IPS DF 6.9 (cell line): ENCODE measurements at regions not wholly inside any gene's neighbourhood (a gene's known extent, or its start where the extent isn't known, plus 50 kb on each side); places are given as distances from the start of the nearest gene placed in this dataset.

ENCODE experiments used
- DNase-seq: peaks from one replicate; pipeline ENCODE4 v3.0.0-alpha.2; 2013; ENCODE audit warnings: low read depth, low spot score
- H3K27ac ChIP-seq: one replicate; pipeline ENCODE4 v1.5.1; 2013; ENCODE audit warnings: low read length, control low read depth
- H3K27me3 ChIP-seq: 2 replicates; pipeline ENCODE4 v1.6.1; 2013; ENCODE audit warnings: mild to moderate bottlenecking, low read length; ENCODE audit not compliant: control insufficient read depth, insufficient read depth
- H3K36me3 ChIP-seq: 2 replicates; pipeline ENCODE4 v1.6.1; 2013; ENCODE audit warnings: low read length; ENCODE audit not compliant: control insufficient read depth, insufficient read depth
- H3K4me1 ChIP-seq: 2 replicates; pipeline ENCODE4 v1.6.1; 2013; ENCODE audit warnings: low read length; ENCODE audit not compliant: control insufficient read depth, insufficient read depth
- H3K4me3 ChIP-seq: 2 replicates; pipeline ENCODE4 v1.5.1; 2013; ENCODE audit warnings: mild to moderate bottlenecking, low read length
- H3K9me3 ChIP-seq: 2 replicates; pipeline ENCODE4 v1.6.1; 2013; ENCODE audit warnings: low read length, inconsistent platforms; ENCODE audit not compliant: control insufficient read depth, insufficient read depth
- WGBS: extraction: QIAGEN DNeasy Blood & Tissue Kit; methylation state at CpG from one replicate; pipeline ENCODE4 v1.1.7; 2013; ENCODE audit warnings: mixed read lengths, missing lambda C conversion rate; ENCODE audit not compliant: insufficient read length, insufficient coverage; 5-methylcytosine and 5-hydroxymethylcytosine counted together

- Histone ChIP-seq H3K4me1 (no peaks in the 10 kb centered on the region), H3K9me3 (no peaks in the 10 kb centered on the region), H3K27me3 (no peaks in the 10 kb centered on the region), H3K36me3 (no peaks in the 10 kb centered on the region), H3K4me3 (no peak overlapping the region), H3K27ac (no peak overlapping the region)
- no CpG with 5 or more reads among the region's 1 CpG for WGBS
- DNase-seq: no peak
Measured at GRCh38 chr11:43116071-43116470, 195.7 kb upstream of the API5 start.

DNA sequence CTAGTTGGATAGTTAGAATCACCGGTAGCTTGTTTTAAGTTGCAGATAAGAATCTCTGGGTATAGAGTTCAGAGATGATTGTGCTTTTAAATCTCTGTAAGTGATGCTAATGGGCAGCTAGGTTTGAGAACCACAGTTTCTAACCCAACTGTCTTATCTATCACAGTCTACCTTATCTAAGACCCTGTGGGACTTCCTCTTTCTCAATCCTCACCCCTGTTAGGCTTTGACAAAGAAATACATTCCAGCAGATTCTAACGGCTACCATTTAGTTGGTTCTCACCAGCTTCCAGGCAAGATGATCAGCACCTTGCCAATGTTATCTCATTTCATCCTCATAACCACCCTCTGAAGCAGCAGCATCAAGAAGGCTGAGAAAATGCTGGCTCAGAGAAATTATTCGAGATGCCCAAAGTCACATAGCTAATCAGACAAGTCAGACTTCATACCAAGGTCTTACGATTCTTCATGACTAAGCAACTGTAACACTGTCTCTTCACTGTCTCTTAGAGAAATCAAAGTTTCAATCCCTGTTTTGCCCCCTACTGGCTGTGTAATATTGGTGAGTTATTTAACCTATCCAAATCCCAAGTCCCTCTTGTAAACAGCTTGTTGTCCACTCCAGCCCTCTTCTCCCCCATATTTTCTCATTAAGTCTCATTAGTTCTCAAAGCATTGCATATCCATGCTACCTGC is 192.4 kb upstream of the API5 start:
- no peak for DNase-seq
- Histone ChIP-seq H3K27me3 (no peaks in the 10 kb centered on the region), H3K4me1 (no peaks in the 10 kb centered on the region), H3K9me3 (no peaks in the 10 kb centered on the region), H3K4me3 (no peak overlapping the region), H3K36me3 (no peaks in the 10 kb centered on the region), H3K27ac (no peak overlapping the region)
- no CpG with 5 or more reads among the region's 4 CpGs for WGBS

- Histone ChIP-seq H3K4me1 (no peaks in the 10 kb centered on the region), H3K27ac (no peak overlapping the region), H3K27me3 (no peaks in the 10 kb centered on the region), H3K4me3 (no peak overlapping the region), H3K36me3 (no peaks in the 10 kb centered on the region), H3K9me3 (no peaks in the 10 kb centered on the region)
- DNase-seq: no peak
- no CpG with 5 or more reads among the region's 3 CpGs for WGBS
Measured at GRCh38 chr11:43122546-43122945, 189.2 kb upstream of the API5 start.

DNA sequence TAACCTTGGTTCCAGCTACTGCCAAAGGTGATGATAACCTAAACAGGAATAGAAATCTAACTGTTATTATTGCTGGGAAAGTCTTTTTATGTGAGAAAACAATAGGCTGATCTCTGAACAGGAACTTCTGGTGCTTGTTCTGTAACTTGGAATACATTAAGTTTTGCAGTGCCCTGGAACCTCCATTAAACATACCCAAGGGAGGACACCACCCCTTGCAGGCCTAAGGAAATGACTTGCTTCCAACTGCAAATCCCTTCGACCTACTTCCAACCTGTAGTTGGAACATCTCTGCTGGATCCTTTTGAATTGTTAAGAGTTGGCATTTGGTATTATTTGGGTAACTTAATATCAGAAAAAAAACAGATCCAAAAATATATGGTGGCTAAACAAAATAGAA is 188.4 kb upstream of the API5 start:
- no peaks in the 10 kb centered on the region for H3K36me3 ChIP-seq
- DNase-seq: no peak
- no peak overlapping the region for H3K4me3 ChIP-seq
- no peaks in the 10 kb centered on the region for H3K9me3 ChIP-seq
- no CpG with 5 or more reads among the region's 1 CpG for WGBS
- H3K27ac ChIP-seq: no peak overlapping the region
- H3K4me1 ChIP-seq: no peaks in the 10 kb centered on the region
- H3K27me3 ChIP-seq: no peaks in the 10 kb centered on the region

DNA sequence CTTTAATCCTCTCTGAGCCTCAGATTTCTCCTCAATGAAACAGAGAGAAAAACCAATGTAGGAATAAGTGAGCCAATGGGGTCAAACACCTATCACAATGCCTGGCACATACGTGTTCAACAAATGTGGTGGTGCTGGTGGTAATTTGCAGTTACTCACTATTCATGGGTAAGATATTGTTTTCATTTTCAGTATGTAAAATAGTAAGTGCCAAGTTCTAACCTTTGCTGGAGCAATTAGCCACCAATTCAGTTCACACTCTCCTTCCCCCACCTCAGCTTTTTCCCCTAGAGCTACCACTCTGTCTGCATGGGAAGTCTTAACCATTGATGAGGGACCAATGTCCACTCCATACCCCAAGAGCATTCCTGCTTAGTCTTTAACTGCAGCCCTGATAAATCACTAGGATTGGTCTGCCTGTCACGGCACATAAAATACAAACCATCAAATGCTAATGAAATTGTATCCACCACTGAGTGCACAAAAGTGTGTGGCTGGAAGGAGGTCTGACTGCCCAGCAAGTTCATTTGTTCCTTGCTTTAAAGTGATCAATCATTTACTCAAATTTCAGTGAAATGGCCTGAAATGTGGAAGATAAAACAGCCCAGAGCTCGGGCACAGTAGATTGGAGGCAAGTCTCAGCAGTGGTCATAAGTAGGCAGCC is 187.4 kb upstream of the API5 start:
- DNase-seq: no peak
- Histone ChIP-seq H3K36me3 (no peaks in the 10 kb centered on the region), H3K27ac (no peak overlapping the region), H3K27me3 (no peaks in the 10 kb centered on the region), H3K4me1 (no peaks in the 10 kb centered on the region), H3K9me3 (no peaks in the 10 kb centered on the region), H3K4me3 (no peak overlapping the region)
- WGBS: no CpG with 5 or more reads among the region's 3 CpGs

GRCh38 chr11:43129329-43129728 is 182.5 kb upstream of the API5 start:
- WGBS: no CpG with 5 or more reads among the region's 2 CpGs
- H3K27me3 ChIP-seq: no peaks in the 10 kb centered on the region
- DNase-seq: no peak
- H3K27ac ChIP-seq: no peak overlapping the region
- no peaks in the 10 kb centered on the region for H3K4me1 ChIP-seq
- H3K4me3 ChIP-seq: no peak overlapping the region
- no peaks in the 10 kb centered on the region for H3K36me3 ChIP-seq
- no peaks in the 10 kb centered on the region for H3K9me3 ChIP-seq

- no peak overlapping the region for H3K27ac ChIP-seq
Measured at GRCh38 chr11:43130616-43131015, 181.2 kb upstream of the API5 start.

GRCh38 chr11:43135966-43136534 is 175.7 kb upstream of the API5 start:
- Histone ChIP-seq H3K4me3 (no peak overlapping the region), H3K9me3 (no peaks in the 10 kb centered on the region), H3K27me3 (no peaks in the 10 kb centered on the region), H3K27ac (no peak overlapping the region), H3K4me1 (no peaks in the 10 kb centered on the region), H3K36me3 (no peaks in the 10 kb centered on the region)
- no CpG with 5 or more reads among the region's 5 CpGs for WGBS
- DNase-seq: no peak

More at GRCh38 chr11:43130616-43131015, 181.2 kb upstream of the API5 start:
- peak; percentile 7 for DNase-seq
- Histone ChIP-seq H3K4me1 (no peaks in the 10 kb centered on the region), H3K36me3 (no peaks in the 10 kb centered on the region), H3K9me3 (no peaks in the 10 kb centered on the region), H3K27me3 (no peaks in the 10 kb centered on the region), H3K4me3 (no peak overlapping the region)
- no CpG with 5 or more reads among the region's 2 CpGs for WGBS

DNA sequence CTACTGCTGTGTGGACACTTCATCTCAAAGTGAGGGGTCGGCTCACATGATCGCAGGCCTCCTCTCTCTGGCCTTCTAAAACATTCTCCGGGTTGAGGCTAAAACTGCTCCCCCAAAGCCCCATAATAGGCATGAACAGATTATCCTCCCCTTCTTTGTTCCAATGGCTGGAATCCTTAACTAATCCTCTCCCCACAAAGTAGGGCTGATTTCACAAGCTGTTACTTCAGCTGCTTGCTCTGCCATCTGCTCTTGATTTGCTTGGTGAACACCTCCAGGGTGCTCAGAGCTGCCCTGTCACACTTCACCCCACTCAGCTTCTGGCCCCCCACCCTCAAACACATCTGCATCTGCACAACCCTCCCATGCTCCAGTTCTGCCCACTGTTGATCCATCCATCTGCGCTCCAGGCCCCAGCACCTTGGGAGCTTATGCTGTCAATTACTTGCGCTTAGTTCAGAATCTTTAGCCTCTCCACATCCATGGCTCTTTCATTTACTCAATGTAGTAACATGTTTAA is 173.1 kb upstream of the API5 start:
- no peaks in the 10 kb centered on the region for H3K36me3 ChIP-seq
- no peak for DNase-seq
- WGBS: no CpG with 5 or more reads among the region's 5 CpGs
- H3K4me1 ChIP-seq: no peaks in the 10 kb centered on the region
- no peak overlapping the region for H3K4me3 ChIP-seq
- no peaks in the 10 kb centered on the region for H3K27me3 ChIP-seq
- no peak overlapping the region for H3K27ac ChIP-seq
- H3K9me3 ChIP-seq: no peaks in the 10 kb centered on the region

GRCh38 chr11:43145653-43146052 is 166.1 kb upstream of the API5 start:
- WGBS: no CpG with 5 or more reads among the region's 1 CpG

More at GRCh38 chr11:43145653-43146052, 166.1 kb upstream of the API5 start:
- Histone ChIP-seq H3K27me3 (no peaks in the 10 kb centered on the region), H3K9me3 (no peaks in the 10 kb centered on the region; the same call in 1 of the 2 replicates), H3K4me3 (no peak overlapping the region), H3K4me1 (no peaks in the 10 kb centered on the region), H3K27ac (no peak overlapping the region), H3K36me3 (no peaks in the 10 kb centered on the region)
- no peak for DNase-seq
